HG03460 (cell line): ENCODE measurements at regions not wholly inside any gene's neighbourhood (a gene's known extent, or its start where the extent isn't known, plus 50 kb on each side); places are given as distances from the start of the nearest gene placed in this dataset.
"Not testable (repeated sequence)": the region's sequence is repeated elsewhere in the genome, so short reads cannot be mapped to it uniquely, and the experiment has no call there.

Source experiments
- ATAC-seq: cut with Tn5 transposase; IDR thresholded peaks from one replicate; pipeline ENCODE4 v1.9.1; 2021; ENCODE audit not compliant: unreplicated experiment

- ATAC-seq = no peak
Measured at GRCh38 chr5:93235761-93236160, 345.3 kb downstream of the NR2F1-AS1 start.

GRCh38 chr5:93226202-93226735 lies 354.8 kb downstream of the NR2F1-AS1 start:
- no peak for ATAC-seq

- ATAC-seq = no peak
Measured at GRCh38 chr5:93225748-93226147, 355.3 kb downstream of the NR2F1-AS1 start.

GRCh38 chr5:93224624-93225023 lies 356.4 kb downstream of the NR2F1-AS1 start:
- ATAC-seq = no peak

- no peak for ATAC-seq
Measured at GRCh38 chr5:93221773-93222172, 359.2 kb downstream of the NR2F1-AS1 start.

- ATAC-seq = no peak
Measured at GRCh38 chr5:93220431-93220830, 360.6 kb downstream of the NR2F1-AS1 start.

GRCh38 chr5:93219641-93220145 lies 361.3 kb downstream of the NR2F1-AS1 start:
- ATAC-seq = no peak

GRCh38 chr5:93213111-93213794 lies 367.8 kb downstream of the NR2F1-AS1 start:
- not testable (repeated sequence) for ATAC-seq

- ATAC-seq = no peak
Measured at GRCh38 chr5:93209476-93209875, 371.5 kb downstream of the NR2F1-AS1 start.

- no peak for ATAC-seq
Measured at GRCh38 chr5:93208141-93208751, 372.8 kb downstream of the NR2F1-AS1 start.

- no peak for ATAC-seq
Measured at GRCh38 chr5:93206203-93206602, 374.8 kb downstream of the NR2F1-AS1 start.

GRCh38 chr5:93201061-93201460 lies 380.0 kb downstream of the NR2F1-AS1 start:
- no peak for ATAC-seq

GRCh38 chr5:93196986-93197385 lies 384.0 kb downstream of the NR2F1-AS1 start:
- ATAC-seq = no peak

GRCh38 chr5:93193431-93194347 lies 387.3 kb downstream of the NR2F1-AS1 start:
- no peak for ATAC-seq

- ATAC-seq = no peak
Measured at GRCh38 chr5:93192683-93193082, 388.3 kb downstream of the NR2F1-AS1 start.

- ATAC-seq = no peak
Measured at GRCh38 chr5:93192087-93192486, 388.9 kb downstream of the NR2F1-AS1 start.

- no peak for ATAC-seq
Measured at GRCh38 chr5:93191035-93191817, 389.8 kb downstream of the NR2F1-AS1 start.

GRCh38 chr5:93189707-93190120 lies 391.3 kb downstream of the NR2F1-AS1 start:
- no peak for ATAC-seq

GRCh38 chr5:93188876-93189485 lies 392.0 kb downstream of the NR2F1-AS1 start:
- no peak for ATAC-seq

- ATAC-seq = no peak
Measured at GRCh38 chr5:93186076-93186682, 394.8 kb downstream of the NR2F1-AS1 start.
